Gastroesophageal sphincter (tissue), 3 donors: ENCODE measurements at regions not wholly inside any gene's neighbourhood (a gene's known extent, or its start where the extent isn't known, plus 50 kb on each side); places are given as distances from the start of the nearest gene placed in this dataset.
A peak's percentile ranks its signal among the peaks of the same experiment; 100 is the strongest.

Experiments
- CTCF ChIP-seq, 4 experiments: fragments of 200-600 bp in 2 of 4; fragments of 450-650 bp in 2 of 4; sonication (generic) in 1 of 4; IDR thresholded peaks; one replicate each; pipeline ENCODE4 v1.5.1; 2017 to 2019; ENCODE audit warnings: antibody characterized with exemption in 4 of 4, mild to moderate bottlenecking in 2 of 4, moderate library complexity in 2 of 4
- POLR2A ChIP-seq, 2 donors: fragments of 450-650 bp; IDR thresholded peaks; one replicate each; pipeline ENCODE4 v1.6.1; 2017; ENCODE audit warnings: antibody characterized with exemption in 2 of 2, mild to moderate bottlenecking in 2 of 2, moderate library complexity in 1 of 2
- POLR2AphosphoS5 ChIP-seq: sonication (generic); formaldehyde crosslinking; IDR thresholded peaks from one replicate; pipeline ENCODE4 v1.6.1; 2017; ENCODE audit warnings: antibody characterized with exemption

GRCh38 chr7:118104812-118105441, 79.0 kb upstream of the LSM8 start:
- TF ChIP-seq POLR2A (IDR thresholded peaks at IDR 0.05) = no peak
- peak in 3 of 4 experiments; percentile 11 to 49 (median 25) for TF ChIP-seq CTCF (IDR thresholded peaks at IDR 0.05)
- no peak for TF ChIP-seq POLR2AphosphoS5
